OCI-LY7 (cell line): ENCODE measurements at regions not wholly inside any gene's neighbourhood (a gene's known extent, or its start where the extent isn't known, plus 50 kb on each side); places are given as distances from the start of the nearest gene placed in this dataset.
A peak's percentile ranks its signal among the peaks of the same experiment; 100 is the strongest.

ENCODE experiments used
- BruUV-seq: library from RNA; stranded (reverse); fragments of 400-500 nt; replicated peaks from 2 replicates; lab custom pipeline; 2021; lab: Mats Ljungman, UMichigan
- CTCF ChIA-PET: fragments of 300-600 bp; sonication (Branson Sonifier 250); formaldehyde crosslinking; loops from one replicate; lab custom pipeline; 2022; ENCODE audit warnings: antibody characterized with exemption; ENCODE audit not compliant: unreplicated experiment; lab: Charles Lee
- POLR2A ChIA-PET: fragments of 300-600 bp; sonication (Branson Sonifier 250); formaldehyde crosslinking; loops from one replicate; lab custom pipeline; 2022; ENCODE audit warnings: antibody characterized with exemption; lab: Charles Lee
- DNase-seq: peaks from one replicate; pipeline ENCODE4 v3.0.0-alpha.2; 2015; ENCODE audit warnings: low spot score
- H2AFZ ChIP-seq: fragments of 200-600 bp; sonication (generic), shearing (Covaris generic); 2 replicates; pipeline ENCODE4 v1.6.1; 2014; ENCODE audit warnings: mild to moderate bottlenecking, antibody characterized with exemption, low read length, moderate library complexity
- H3K27ac ChIP-seq: fragments of 200-600 bp; sonication (generic); 2 replicates; pipeline ENCODE4 v1.5.1; 2014; ENCODE audit warnings: mixed run types, low read depth, mild to moderate bottlenecking, moderate library complexity, low read length, inconsistent platforms; ENCODE audit not compliant: poor library complexity, severe bottlenecking
- H3K36me3 ChIP-seq: fragments of 200-600 bp; sonication (generic); 2 replicates; pipeline ENCODE4 v1.6.1; 2014; ENCODE audit warnings: mild to moderate bottlenecking, antibody characterized with exemption, low read length, moderate library complexity, mixed read lengths; ENCODE audit not compliant: insufficient read depth
- H3K4me1 ChIP-seq: fragments of 200-600 bp; sonication (generic); 2 replicates; pipeline ENCODE4 v1.5.1; 2014; ENCODE audit warnings: mild to moderate bottlenecking, low read length; ENCODE audit not compliant: insufficient read depth, poor library complexity, severe bottlenecking
- H3K4me2 ChIP-seq: fragments of 200-600 bp; sonication (generic); 2 replicates; pipeline ENCODE4 v1.6.1; 2014; ENCODE audit warnings: mild to moderate bottlenecking, low read length
- H3K4me3 ChIP-seq: fragments of 200-600 bp; sonication (generic); 2 replicates; pipeline ENCODE4 v1.5.1; 2014; ENCODE audit warnings: mild to moderate bottlenecking, low read depth, low read length; ENCODE audit not compliant: poor library complexity, severe bottlenecking
- H3K79me2 ChIP-seq: fragments of 200-600 bp; sonication (generic); 2 replicates; pipeline ENCODE4 v1.6.1; 2016; ENCODE audit warnings: low read depth, mild to moderate bottlenecking, low read length, moderate library complexity, mixed read lengths; ENCODE audit not compliant: insufficient read depth
- H3K9me2 ChIP-seq: fragments of 200-600 bp; sonication (generic); 2 replicates; pipeline ENCODE4 v1.6.1; 2016; ENCODE audit warnings: mild to moderate bottlenecking, low read length, mixed read lengths; ENCODE audit not compliant: insufficient read depth
- H3K9me3 ChIP-seq: fragments of 200-600 bp; sonication (generic); 2 replicates; pipeline ENCODE4 v1.6.1; 2014; ENCODE audit warnings: mild to moderate bottlenecking, mixed run types, low read length, mixed read lengths
- H4K20me1 ChIP-seq: fragments of 200-600 bp; sonication (generic); 2 replicates; pipeline ENCODE4 v1.6.1; 2014; ENCODE audit warnings: mild to moderate bottlenecking, antibody characterized with exemption, low read length, moderate library complexity, mixed read lengths; ENCODE audit not compliant: insufficient read depth
- CTCF ChIP-seq: fragments of 200-600 bp; sonication (generic); conservative IDR thresholded peaks from 2 replicates; pipeline ENCODE4 v1.5.1; 2014; ENCODE audit warnings: mild to moderate bottlenecking, antibody characterized with exemption, low read length, moderate library complexity, mixed read lengths
- EZH2phosphoT487 ChIP-seq: fragments of 200-600 bp; sonication (generic); IDR thresholded peaks from 2 replicates; pipeline ENCODE4 v1.6.1; 2018; ENCODE audit warnings: low read depth, borderline replicate concordance, mild to moderate bottlenecking, mixed run types, antibody characterized with exemption, low read length, moderate library complexity, mixed read lengths
- intact Hi-C: fragments of 100-400 bp; cut with micrococcal nuclease; formaldehyde crosslinking; loops from one replicate; pipeline ENCODE4 v1.10.0; 2022; ENCODE audit not compliant: unreplicated experiment

DNA sequence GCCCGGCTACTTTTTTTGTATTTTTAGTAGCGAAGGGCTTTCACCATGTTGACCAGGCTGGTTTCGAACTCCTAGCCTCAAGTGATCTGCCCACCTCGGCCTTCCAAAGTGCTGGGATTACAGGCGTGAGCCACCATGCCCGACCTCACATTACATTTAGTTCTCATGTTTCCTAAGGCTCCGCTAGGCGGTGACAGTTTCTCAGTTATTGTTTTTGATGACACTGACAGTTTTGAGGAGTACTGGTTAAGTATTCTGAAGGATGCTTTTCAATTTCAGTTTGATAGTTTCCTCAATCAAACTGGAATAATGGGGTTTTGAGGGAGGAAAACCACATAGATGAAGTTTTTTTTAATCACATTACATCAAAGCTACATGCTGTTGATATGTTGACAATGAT lies 1028.5 kb downstream of the CDH8 start:
- H3K9me2 ChIP-seq = no peaks in the 10 kb centered on the region
- intact Hi-C loops = no loop called here
- no peak overlapping the region for H3K4me2 ChIP-seq
- TF ChIP-seq EZH2phosphoT487 (no peak), CTCF (no peak)
- H3K4me3 ChIP-seq = no peak overlapping the region
- no peaks in the 10 kb centered on the region for H3K36me3 ChIP-seq
- no peaks in the 10 kb centered on the region for H3K79me2 ChIP-seq
- no TSS peak for BruUV-seq
- H4K20me1 ChIP-seq = no peaks in the 10 kb centered on the region
- POLR2A ChIA-PET = no interaction called here
- CTCF ChIA-PET = no interaction called here
- H3K4me1 ChIP-seq = peaks cover 4% of the 10 kb centered on the region
- no peak overlapping the region for H3K27ac ChIP-seq
- H2AFZ ChIP-seq = no peak overlapping the region
- DNase-seq = no peak
- no peaks in the 10 kb centered on the region for H3K9me3 ChIP-seq

- Histone ChIP-seq H3K27ac (no peak overlapping the region), H3K9me3 (no peaks in the 10 kb centered on the region), H4K20me1 (no peaks in the 10 kb centered on the region), H3K4me3 (no peak overlapping the region), H3K4me1 (peaks cover 8% of the 10 kb centered on the region), H3K36me3 (no peaks in the 10 kb centered on the region), H2AFZ (no peak overlapping the region), H3K9me2 (no peaks in the 10 kb centered on the region), H3K4me2 (no peak overlapping the region), H3K79me2 (no peaks in the 10 kb centered on the region)
- ChIA-PET POLR2A (interaction anchor here (0.7 to 0.9 kb wide), 3 partner anchors 11 to 54 kb away, joined by 3 to 4 read pairs (median 3); no protein-coding TSS in a partner anchor), CTCF (no interaction called here)
- intact Hi-C loops = no loop called here
- DNase-seq = no peak
- BruUV-seq = no TSS peak
- no peak for TF ChIP-seq CTCF
- TF ChIP-seq EZH2phosphoT487 = no peak
Measured at GRCh38 chr16:61005952-61006351, 1030.3 kb downstream of the CDH8 start.

- POLR2A ChIA-PET = no interaction called here
Measured at GRCh38 chr16:61002479-61003204, 1033.6 kb downstream of the CDH8 start.

More at GRCh38 chr16:61002479-61003204, 1033.6 kb downstream of the CDH8 start:
- Histone ChIP-seq H3K4me2 (no peak overlapping the region), H3K9me3 (no peaks in the 10 kb centered on the region), H3K4me3 (no peak overlapping the region), H3K9me2 (no peaks in the 10 kb centered on the region), H3K36me3 (no peaks in the 10 kb centered on the region), H2AFZ (peak overlapping the region; percentile 40; the same call in 1 of the 2 replicates), H3K4me1 (peaks cover 8% of the 10 kb centered on the region), H3K79me2 (no peaks in the 10 kb centered on the region), H3K27ac (no peak overlapping the region), H4K20me1 (no peaks in the 10 kb centered on the region)
- DNase-seq = no peak
- CTCF ChIA-PET = no interaction called here
- no peak for TF ChIP-seq EZH2phosphoT487
- no peak for TF ChIP-seq CTCF
- intact Hi-C loops = no loop called here
- no TSS peak for BruUV-seq
